MM.1S (cell line): ENCODE measurements at regions not wholly inside any gene's neighbourhood (a gene's known extent, or its start where the extent isn't known, plus 50 kb on each side); places are given as distances from the start of the nearest gene placed in this dataset.

Source experiments
- EZH2 ChIP-seq: fragments of 300-600 bp; sonication (generic); optimal IDR thresholded peaks from 2 replicates; pipeline ENCODE3; 2017; ENCODE audit warnings: low read depth, mild to moderate bottlenecking, antibody characterized with exemption, low read length, mixed read lengths
- EZH2phosphoT487 ChIP-seq: fragments of 300-600 bp; sonication (generic); IDR thresholded peaks from 2 replicates; pipeline ENCODE4 v1.6.1; 2018; ENCODE audit warnings: antibody characterized with exemption, low read length
- TF ChIP-seq, protein P1 (sequence below): fragments of 300-600 bp; sonication (generic); IDR thresholded peaks from 2 replicates; pipeline ENCODE4 v1.5.1; 2016; ENCODE audit warnings: antibody characterized with exemption, low read length, mixed read lengths

DNA sequence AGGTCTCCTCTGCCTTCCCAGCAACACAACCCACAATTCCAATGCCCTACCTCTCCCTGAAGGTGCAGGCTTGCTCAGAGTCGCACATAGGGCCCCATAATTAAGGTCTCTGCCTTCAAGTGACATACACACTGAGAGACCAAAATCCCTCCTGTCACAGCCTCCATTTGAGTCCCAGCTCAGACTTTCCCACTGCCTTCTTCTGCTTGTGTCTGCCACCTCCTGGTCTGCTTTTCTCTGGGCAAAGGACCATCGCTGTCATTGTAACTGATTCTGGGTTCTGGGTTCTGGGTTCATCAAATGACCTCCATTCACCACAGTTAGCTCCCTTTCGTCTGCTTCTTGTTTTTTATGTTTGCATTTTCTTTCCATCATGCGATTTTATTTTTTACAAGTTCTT is 119.2 kb upstream of the ATP1B1 start:
- TF ChIP-seq EZH2 (no peak), EZH2phosphoT487 (no peak)
- TF ChIP-seq, protein P1, sequence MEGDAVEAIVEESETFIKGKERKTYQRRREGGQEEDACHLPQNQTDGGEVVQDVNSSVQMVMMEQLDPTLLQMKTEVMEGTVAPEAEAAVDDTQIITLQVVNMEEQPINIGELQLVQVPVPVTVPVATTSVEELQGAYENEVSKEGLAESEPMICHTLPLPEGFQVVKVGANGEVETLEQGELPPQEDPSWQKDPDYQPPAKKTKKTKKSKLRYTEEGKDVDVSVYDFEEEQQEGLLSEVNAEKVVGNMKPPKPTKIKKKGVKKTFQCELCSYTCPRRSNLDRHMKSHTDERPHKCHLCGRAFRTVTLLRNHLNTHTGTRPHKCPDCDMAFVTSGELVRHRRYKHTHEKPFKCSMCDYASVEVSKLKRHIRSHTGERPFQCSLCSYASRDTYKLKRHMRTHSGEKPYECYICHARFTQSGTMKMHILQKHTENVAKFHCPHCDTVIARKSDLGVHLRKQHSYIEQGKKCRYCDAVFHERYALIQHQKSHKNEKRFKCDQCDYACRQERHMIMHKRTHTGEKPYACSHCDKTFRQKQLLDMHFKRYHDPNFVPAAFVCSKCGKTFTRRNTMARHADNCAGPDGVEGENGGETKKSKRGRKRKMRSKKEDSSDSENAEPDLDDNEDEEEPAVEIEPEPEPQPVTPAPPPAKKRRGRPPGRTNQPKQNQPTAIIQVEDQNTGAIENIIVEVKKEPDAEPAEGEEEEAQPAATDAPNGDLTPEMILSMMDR = no peak
